ENCODE measurements at regions not wholly inside any gene's neighbourhood (a gene's known extent, or its start where the extent isn't known, plus 50 kb on each side); places are given as distances from the start of the nearest gene placed in this dataset.

DNA sequence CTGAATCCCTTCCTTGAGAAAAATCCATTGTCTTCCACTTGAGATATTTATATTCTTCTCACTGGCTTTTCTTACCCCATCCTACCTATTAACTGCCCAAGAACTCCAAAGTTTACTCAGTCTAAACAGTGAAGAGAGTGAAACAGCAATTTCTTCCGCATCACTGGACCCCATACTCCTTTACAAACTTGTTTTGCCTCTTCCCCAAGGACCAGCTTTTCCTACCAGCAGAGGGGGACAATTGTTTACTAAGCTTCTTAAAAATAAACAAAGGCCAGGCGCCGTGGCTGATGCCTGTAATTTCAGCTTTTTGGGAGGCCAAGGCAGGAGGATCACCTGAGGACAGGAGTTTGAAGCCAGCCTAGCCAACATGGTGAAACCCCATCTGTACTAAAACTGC lies 52.0 kb downstream of the LRATD1 start:
- no peak overlapping the region for H3K27ac ChIP-seq (ENCODE audit: low read depth, low read length)
- H3K36me3 ChIP-seq (ENCODE audit: control insufficient read depth, insufficient read depth, low read length) = no peaks in the 10 kb centered on the region
- no peaks in the 10 kb centered on the region for H3K27me3 ChIP-seq (ENCODE audit: control insufficient read depth, insufficient read depth, low read length)
- no peak overlapping the region for H3K4me3 ChIP-seq (ENCODE audit: low read length)
- H3K9ac ChIP-seq (ENCODE audit: low read length) = no peak overlapping the region
- no peaks in the 10 kb centered on the region for H3K4me1 ChIP-seq (ENCODE audit: control insufficient read depth, insufficient read depth, low read length)

DNA sequence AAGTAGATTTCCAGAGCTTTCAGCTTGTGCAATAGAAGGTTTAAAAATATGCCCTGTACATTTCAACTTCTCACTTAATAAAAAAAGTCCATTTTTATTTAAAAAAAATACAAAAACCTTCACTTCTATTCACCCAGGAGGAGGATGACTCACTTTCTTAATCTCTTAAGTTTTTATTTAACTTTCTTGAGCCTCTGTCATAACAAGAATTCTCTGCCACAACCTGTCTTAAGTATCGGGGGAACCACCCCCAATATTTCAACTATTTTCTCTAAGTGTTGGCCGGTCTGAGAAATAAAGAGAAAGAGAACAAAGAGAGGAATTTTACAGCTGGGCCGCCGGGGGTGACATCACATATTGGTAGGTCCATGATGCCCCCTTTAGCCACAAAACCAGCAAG lies 58.4 kb downstream of the LRATD1 start:
- no peak overlapping the region for H3K4me3 ChIP-seq (ENCODE audit: low read length)
- no peaks in the 10 kb centered on the region for H3K4me1 ChIP-seq (ENCODE audit: control insufficient read depth, insufficient read depth, low read length)
- H3K36me3 ChIP-seq (ENCODE audit: control insufficient read depth, insufficient read depth, low read length) = no peaks in the 10 kb centered on the region
- H3K27ac ChIP-seq (ENCODE audit: low read depth, low read length) = no peak overlapping the region
- H3K9ac ChIP-seq (ENCODE audit: low read length) = no peak overlapping the region
- H3K27me3 ChIP-seq (ENCODE audit: control insufficient read depth, insufficient read depth, low read length) = no peaks in the 10 kb centered on the region

DNA sequence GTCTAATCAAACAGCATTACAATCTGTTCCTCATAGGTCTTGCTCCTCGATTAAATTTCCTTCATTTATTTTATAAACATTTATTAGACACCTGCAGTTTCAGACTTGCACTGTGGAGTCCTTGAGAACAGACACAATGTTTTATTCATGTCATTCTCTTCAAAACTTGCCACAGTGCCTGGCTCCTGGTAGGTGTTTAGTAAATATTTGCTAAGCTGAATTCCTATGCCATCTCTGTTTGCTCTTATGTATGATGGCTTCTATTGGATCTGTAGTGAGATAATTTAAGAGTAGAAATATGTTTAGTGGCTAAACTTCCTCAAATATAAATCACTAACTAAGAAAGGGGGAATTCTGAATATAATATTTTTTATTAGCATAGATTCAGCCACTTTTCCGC lies 61.4 kb downstream of the LRATD1 start:
- Histone ChIP-seq H3K27ac (ENCODE audit: low read depth, low read length) (no peak overlapping the region), H3K36me3 (ENCODE audit: control insufficient read depth, insufficient read depth, low read length) (no peaks in the 10 kb centered on the region), H3K27me3 (ENCODE audit: control insufficient read depth, insufficient read depth, low read length) (no peaks in the 10 kb centered on the region), H3K9ac (ENCODE audit: low read length) (no peak overlapping the region), H3K4me3 (ENCODE audit: low read length) (no peak overlapping the region), H3K4me1 (ENCODE audit: control insufficient read depth, insufficient read depth, low read length) (no peaks in the 10 kb centered on the region)

- no peaks in the 10 kb centered on the region for H3K27me3 ChIP-seq (ENCODE audit: control insufficient read depth, insufficient read depth, low read length)
- no peaks in the 10 kb centered on the region for H3K4me1 ChIP-seq (ENCODE audit: control insufficient read depth, insufficient read depth, low read length)
- no peak overlapping the region for H3K4me3 ChIP-seq (ENCODE audit: low read length)
- no peaks in the 10 kb centered on the region for H3K36me3 ChIP-seq (ENCODE audit: control insufficient read depth, insufficient read depth, low read length)
- H3K9ac ChIP-seq (ENCODE audit: low read length) = no peak overlapping the region
- H3K27ac ChIP-seq (ENCODE audit: low read depth, low read length) = no peak overlapping the region
These were observed 68.2 kb downstream of the LRATD1 start for GRCh38 chr2:14700753-14701152.

- Histone ChIP-seq H3K9ac (ENCODE audit: low read length) (no peak overlapping the region), H3K4me1 (ENCODE audit: control insufficient read depth, insufficient read depth, low read length) (no peaks in the 10 kb centered on the region), H3K4me3 (ENCODE audit: low read length) (no peak overlapping the region), H3K27me3 (ENCODE audit: control insufficient read depth, insufficient read depth, low read length) (no peaks in the 10 kb centered on the region), H3K27ac (ENCODE audit: low read depth, low read length) (no peak overlapping the region), H3K36me3 (ENCODE audit: control insufficient read depth, insufficient read depth, low read length) (no peaks in the 10 kb centered on the region)
These were observed 69.7 kb downstream of the LRATD1 start for GRCh38 chr2:14702258-14702657.

GRCh38 chr2:14706201-14706600 lies 73.7 kb downstream of the LRATD1 start:
- H3K9ac ChIP-seq (ENCODE audit: low read length) = no peak overlapping the region
- H3K27me3 ChIP-seq (ENCODE audit: control insufficient read depth, insufficient read depth, low read length) = no peaks in the 10 kb centered on the region
- H3K36me3 ChIP-seq (ENCODE audit: control insufficient read depth, insufficient read depth, low read length) = no peaks in the 10 kb centered on the region
- H3K4me1 ChIP-seq (ENCODE audit: control insufficient read depth, insufficient read depth, low read length) = no peaks in the 10 kb centered on the region
- H3K4me3 ChIP-seq (ENCODE audit: low read length) = no peak overlapping the region
- H3K27ac ChIP-seq (ENCODE audit: low read depth, low read length) = no peak overlapping the region

DNA sequence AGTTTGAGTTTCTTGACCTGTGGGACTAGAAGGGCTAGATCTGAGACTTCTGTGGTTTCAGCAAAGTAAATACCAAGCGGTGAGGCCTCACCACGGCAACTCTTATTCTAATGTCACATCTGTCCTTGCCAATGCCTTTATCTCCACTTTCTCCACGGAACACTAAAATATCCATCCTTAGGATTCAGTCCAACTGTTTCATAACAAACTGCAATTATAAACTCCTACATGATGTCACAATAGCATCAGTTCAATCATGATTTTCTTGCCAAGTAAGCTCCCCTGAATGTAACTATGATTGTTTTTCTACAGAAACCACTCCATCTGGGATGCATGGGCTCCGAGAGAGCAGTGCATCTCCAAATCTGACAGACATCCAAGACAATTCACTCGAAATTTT lies 79.6 kb downstream of the LRATD1 start:
- H3K36me3 ChIP-seq (ENCODE audit: control insufficient read depth, insufficient read depth, low read length) = no peaks in the 10 kb centered on the region
- no peaks in the 10 kb centered on the region for H3K27me3 ChIP-seq (ENCODE audit: control insufficient read depth, insufficient read depth, low read length)
- no peaks in the 10 kb centered on the region for H3K4me1 ChIP-seq (ENCODE audit: control insufficient read depth, insufficient read depth, low read length)
- H3K4me3 ChIP-seq (ENCODE audit: low read length) = no peak overlapping the region
- H3K27ac ChIP-seq (ENCODE audit: low read depth, low read length) = no peak overlapping the region
- H3K9ac ChIP-seq (ENCODE audit: low read length) = no peak overlapping the region

DNA sequence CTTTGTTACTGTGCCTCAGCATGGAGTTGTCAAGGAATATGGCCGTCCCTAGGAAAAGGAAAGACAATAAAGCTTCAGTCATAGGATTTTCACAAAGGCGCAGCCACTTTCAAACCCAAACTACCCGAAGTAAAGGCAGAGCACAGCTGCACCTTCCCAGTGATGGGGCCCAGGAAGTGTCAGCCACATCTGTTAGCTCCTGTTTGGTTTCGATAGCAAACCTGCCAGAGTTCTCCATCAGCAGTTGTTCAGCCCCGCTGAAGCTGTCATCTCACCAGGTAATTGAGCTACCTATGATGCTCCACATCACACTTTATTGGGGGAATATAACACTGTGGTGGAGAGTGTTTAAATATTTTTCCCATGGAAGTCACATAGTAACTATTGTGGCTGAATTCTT lies 80.7 kb downstream of the LRATD1 start:
- Histone ChIP-seq H3K4me3 (ENCODE audit: low read length) (no peak overlapping the region), H3K9ac (ENCODE audit: low read length) (no peak overlapping the region), H3K36me3 (ENCODE audit: control insufficient read depth, insufficient read depth, low read length) (no peaks in the 10 kb centered on the region), H3K27ac (ENCODE audit: low read depth, low read length) (no peak overlapping the region), H3K27me3 (ENCODE audit: control insufficient read depth, insufficient read depth, low read length) (no peaks in the 10 kb centered on the region), H3K4me1 (ENCODE audit: control insufficient read depth, insufficient read depth, low read length) (no peaks in the 10 kb centered on the region)

- no peaks in the 10 kb centered on the region for H3K4me1 ChIP-seq (ENCODE audit: control insufficient read depth, insufficient read depth, low read length)
- no peak overlapping the region for H3K4me3 ChIP-seq (ENCODE audit: low read length)
- H3K27ac ChIP-seq (ENCODE audit: low read depth, low read length) = no peak overlapping the region
- no peaks in the 10 kb centered on the region for H3K27me3 ChIP-seq (ENCODE audit: control insufficient read depth, insufficient read depth, low read length)
- no peak overlapping the region for H3K9ac ChIP-seq (ENCODE audit: low read length)
- H3K36me3 ChIP-seq (ENCODE audit: control insufficient read depth, insufficient read depth, low read length) = no peaks in the 10 kb centered on the region
These were observed 83.1 kb downstream of the LRATD1 start for GRCh38 chr2:14715600-14715999.

DNA sequence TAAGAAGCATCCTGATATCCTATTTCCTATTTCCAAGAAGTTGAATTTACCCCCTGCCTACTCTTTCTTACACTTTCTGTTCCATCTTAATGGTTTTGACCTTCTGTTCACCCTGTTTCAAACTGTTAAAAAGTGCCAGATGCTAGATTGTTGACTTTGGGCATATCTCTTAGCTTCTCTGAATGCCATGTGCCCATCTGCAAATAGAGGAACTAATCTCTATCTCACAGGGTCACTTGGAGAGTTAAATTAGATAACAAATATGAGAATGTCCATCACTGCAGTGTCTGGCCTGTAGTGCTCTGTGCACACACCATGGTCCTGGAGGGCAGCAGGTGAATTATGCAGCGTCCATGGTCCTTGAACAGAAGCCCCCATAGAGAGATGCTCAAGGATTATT lies 83.8 kb downstream of the LRATD1 start:
- Histone ChIP-seq H3K27me3 (ENCODE audit: control insufficient read depth, insufficient read depth, low read length) (no peaks in the 10 kb centered on the region), H3K4me1 (ENCODE audit: control insufficient read depth, insufficient read depth, low read length) (no peaks in the 10 kb centered on the region), H3K27ac (ENCODE audit: low read depth, low read length) (no peak overlapping the region), H3K36me3 (ENCODE audit: control insufficient read depth, insufficient read depth, low read length) (no peaks in the 10 kb centered on the region), H3K9ac (ENCODE audit: low read length) (no peak overlapping the region), H3K4me3 (ENCODE audit: low read length) (no peak overlapping the region)

- Histone ChIP-seq H3K27me3 (ENCODE audit: control insufficient read depth, insufficient read depth, low read length) (no peaks in the 10 kb centered on the region), H3K9ac (ENCODE audit: low read length) (no peak overlapping the region), H3K4me3 (ENCODE audit: low read length) (no peak overlapping the region), H3K27ac (ENCODE audit: low read depth, low read length) (no peak overlapping the region), H3K36me3 (ENCODE audit: control insufficient read depth, insufficient read depth, low read length) (no peaks in the 10 kb centered on the region), H3K4me1 (ENCODE audit: control insufficient read depth, insufficient read depth, low read length) (no peaks in the 10 kb centered on the region)
These were observed 84.6 kb downstream of the LRATD1 start for GRCh38 chr2:14717131-14717530.

DNA sequence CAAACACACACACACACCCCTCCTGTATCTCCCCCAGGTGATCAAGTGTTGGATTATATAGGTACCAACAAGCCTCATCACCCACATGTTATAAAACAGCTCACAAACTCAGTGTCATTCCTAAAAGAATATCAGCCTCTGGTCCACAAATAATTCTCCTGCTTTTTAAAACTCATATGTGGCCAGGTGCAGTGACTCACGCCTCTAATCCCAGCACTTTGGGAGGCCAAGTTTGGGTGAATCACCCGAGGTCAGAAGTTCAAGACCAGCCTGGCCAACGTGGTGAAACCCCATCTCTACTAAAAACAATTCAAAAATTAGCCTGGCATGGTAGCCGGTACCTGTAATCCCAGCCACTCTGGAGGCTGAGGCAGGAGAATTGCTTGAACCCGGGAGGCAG lies 87.8 kb downstream of the LRATD1 start:
- Histone ChIP-seq H3K27me3 (ENCODE audit: control insufficient read depth, insufficient read depth, low read length) (no peaks in the 10 kb centered on the region), H3K9ac (ENCODE audit: low read length) (no peak overlapping the region), H3K4me1 (ENCODE audit: control insufficient read depth, insufficient read depth, low read length) (no peaks in the 10 kb centered on the region), H3K36me3 (ENCODE audit: control insufficient read depth, insufficient read depth, low read length) (no peaks in the 10 kb centered on the region), H3K27ac (ENCODE audit: low read depth, low read length) (no peak overlapping the region), H3K4me3 (ENCODE audit: low read length) (no peak overlapping the region)

GRCh38 chr2:14720739-14721138 lies 88.2 kb downstream of the LRATD1 start:
- no peaks in the 10 kb centered on the region for H3K4me1 ChIP-seq (ENCODE audit: control insufficient read depth, insufficient read depth, low read length)
- no peak overlapping the region for H3K4me3 ChIP-seq (ENCODE audit: low read length)
- H3K36me3 ChIP-seq (ENCODE audit: control insufficient read depth, insufficient read depth, low read length) = no peaks in the 10 kb centered on the region
- H3K9ac ChIP-seq (ENCODE audit: low read length) = no peak overlapping the region
- H3K27me3 ChIP-seq (ENCODE audit: control insufficient read depth, insufficient read depth, low read length) = no peaks in the 10 kb centered on the region
- no peak overlapping the region for H3K27ac ChIP-seq (ENCODE audit: low read depth, low read length)
